Aorta (tissue), 5 donors: ENCODE measurements at regions not wholly inside any gene's neighbourhood (a gene's known extent, or its start where the extent isn't known, plus 50 kb on each side); places are given as distances from the start of the nearest gene placed in this dataset.

Experiments used
- ATAC-seq: fragments of 200-7000 bp; cut with Tn5 transposase; one replicate; pipeline ENCODE4 v1.9.1; 2022; ENCODE audit warnings: moderate library complexity; ENCODE audit not compliant: low FRiP score
- DNase-seq, 2 donors: peaks; one replicate each; pipeline ENCODE4 v3.0.0-alpha.2; 2020
- H3K27ac ChIP-seq, 2 donors: one replicate each; pipeline ENCODE4 v1.5.1; 2013; ENCODE audit warnings: low read length in 2 of 2, mild to moderate bottlenecking in 2 of 2, moderate library complexity in 2 of 2, control low read depth in 1 of 2, inconsistent platforms in 1 of 2, low read depth in 1 of 2
- H3K27me3 ChIP-seq, 2 donors: one replicate each; pipeline ENCODE4 v1.6.1; 2013; ENCODE audit warnings: control low read depth in 1 of 2, low read length in 1 of 2, mild to moderate bottlenecking in 1 of 2, moderate library complexity in 1 of 2; ENCODE audit not compliant: insufficient read depth in 2 of 2, control insufficient read depth in 1 of 2
- H3K36me3 ChIP-seq, 2 donors: one replicate each; pipeline ENCODE4 v1.6.1; 2013; ENCODE audit warnings: control low read depth in 1 of 2, low read length in 1 of 2, mild to moderate bottlenecking in 1 of 2; ENCODE audit not compliant: insufficient read depth in 2 of 2, control insufficient read depth in 1 of 2
- H3K4me1 ChIP-seq, 2 donors: one replicate each; pipeline ENCODE4 v1.6.1; 2013; ENCODE audit warnings: low read length in 2 of 2, control low read depth in 1 of 2, mild to moderate bottlenecking in 1 of 2, moderate library complexity in 1 of 2; ENCODE audit not compliant: insufficient read depth in 2 of 2, control insufficient read depth in 1 of 2
- H3K4me3 ChIP-seq, 2 donors: one replicate each; pipeline ENCODE4 v1.5.1; 2013; ENCODE audit warnings: low read length in 2 of 2, control low read depth in 1 of 2, mild to moderate bottlenecking in 1 of 2
- H3K9me3 ChIP-seq: one replicate; pipeline ENCODE4 v1.6.1; 2013; ENCODE audit warnings: mild to moderate bottlenecking, low read length; ENCODE audit not compliant: control insufficient read depth
- WGBS, 2 donors: extraction: QIAGEN DNeasy Blood & Tissue Kit; methylation state at CpG; one replicate each; pipeline ENCODE4 v1.1.7; 2013; 5-methylcytosine and 5-hydroxymethylcytosine counted together
- intact Hi-C, 2 donors: fragments of 100-400 bp; cut with DNase I; formaldehyde crosslinking; loops; one replicate each; pipeline versions ENCODE4 v1.14.2 to v1.15.0; 2022
- donor health status: healthy with polysubstance abuse.
- donor health status: Bipolar disorder and iron deficiency.
- donor health status: DM: no; HTN: no; CAD: no.
- donor health status: DM: no; HTN: no; CAD: no.
- donor health status: DM: yes; HTN: yes; CAD: no.

DNA sequence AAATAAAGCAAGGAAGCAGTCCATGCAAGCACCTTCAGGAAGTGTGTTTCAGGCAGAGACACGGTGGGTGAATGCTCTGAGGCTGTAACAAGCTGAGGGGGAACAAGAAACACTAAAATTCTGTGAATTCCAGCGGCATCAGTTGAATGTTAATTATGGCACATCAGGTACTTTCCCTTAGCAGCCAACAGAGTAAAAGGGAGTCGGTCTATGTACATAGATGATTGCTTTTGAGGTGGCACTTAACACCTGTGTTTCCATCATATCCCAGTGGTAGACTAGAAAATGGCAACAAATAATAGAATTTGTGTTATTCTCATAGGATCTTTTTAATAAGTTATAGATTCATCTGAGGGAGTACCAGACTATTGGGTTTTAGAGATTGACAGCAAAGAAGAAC is 481.0 kb upstream of the KLF6 start:
- Histone ChIP-seq H3K27me3 (no peaks in the 10 kb centered on the region), H3K27ac (no peak overlapping the region), H3K4me1 (peaks cover 0 to 3% of the 10 kb centered on the region in 2 donors), H3K36me3 (no peaks in the 10 kb centered on the region), H3K4me3 (no peak overlapping the region), H3K9me3 (no peaks in the 10 kb centered on the region)
- DNase-seq, result no peak
- WGBS, 2 donors, result 91 to 94% methylated on average over 3 of the region's 3 CpGs
- ATAC-seq, result no peak
- intact Hi-C loops, result no loop called here

DNA sequence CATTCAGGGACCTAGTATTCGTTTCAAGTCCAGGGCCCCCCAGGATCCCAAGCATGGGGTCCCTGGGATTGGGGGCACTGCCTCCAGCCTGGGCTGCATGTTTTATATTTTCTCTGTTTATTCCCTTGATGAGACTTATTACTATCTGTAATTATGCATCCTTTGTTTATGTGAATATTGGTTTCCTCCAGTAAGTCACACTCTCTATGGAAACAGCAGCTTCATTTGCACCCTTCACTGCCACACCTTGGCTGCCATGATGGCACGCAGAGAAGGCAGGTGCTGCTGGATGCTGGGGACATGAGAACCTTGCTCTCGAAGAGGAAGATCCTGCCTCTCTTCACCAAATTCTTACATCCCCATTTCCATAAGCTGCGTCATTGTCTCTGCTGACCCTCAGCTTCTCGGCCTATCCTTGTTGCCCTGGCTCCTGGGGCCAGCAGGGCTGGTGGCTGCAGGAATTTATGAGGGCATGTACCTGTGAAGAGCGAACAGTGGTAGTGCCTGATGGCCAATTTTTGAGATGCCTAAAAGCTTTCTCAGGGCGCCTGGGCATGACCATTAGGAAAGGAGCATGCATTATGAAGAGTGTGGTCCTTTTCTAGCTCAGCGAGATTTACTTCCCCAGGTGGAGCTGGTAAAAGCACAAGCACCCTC is 479.3 kb upstream of the KLF6 start:
- Histone ChIP-seq H3K4me3 (no peak overlapping the region), H3K9me3 (no peaks in the 10 kb centered on the region), H3K27me3 (no peaks in the 10 kb centered on the region), H3K4me1 (peaks cover 0 to 8% of the 10 kb centered on the region in 2 donors), H3K36me3 (no peaks in the 10 kb centered on the region), H3K27ac (no peak overlapping the region)
- intact Hi-C loops, result no loop called here
- DNase-seq, result no peak
- WGBS, 2 donors, result 89 to 97% methylated on average over 8 of the region's 8 CpGs
- no peak for ATAC-seq

DNA sequence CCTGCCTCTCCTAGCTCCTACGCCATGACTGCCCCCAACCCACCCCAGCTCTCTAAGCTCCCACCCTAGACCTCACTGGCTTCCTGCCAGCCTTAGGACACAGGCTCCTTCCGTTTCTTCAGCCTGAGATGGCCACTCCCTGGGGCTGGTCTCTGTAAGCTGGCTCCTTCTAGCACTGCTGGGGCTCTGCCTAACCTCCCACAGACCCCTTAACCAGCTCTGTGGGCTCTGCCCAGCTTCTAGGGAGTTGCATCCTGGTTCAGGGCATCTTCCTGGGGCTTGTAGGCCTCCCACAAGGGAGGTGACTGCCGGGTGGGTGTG is 478.6 kb upstream of the KLF6 start:
- H3K36me3 ChIP-seq, result no peaks in the 10 kb centered on the region
- no peak overlapping the region for H3K4me3 ChIP-seq
- DNase-seq (no peak), ATAC-seq (peak; percentile 47)
- no peaks in the 10 kb centered on the region for H3K27me3 ChIP-seq
- H3K9me3 ChIP-seq, result no peaks in the 10 kb centered on the region
- 29 to 31% methylated on average over 3 of the region's 3 CpGs for WGBS, 2 donors
- H3K4me1 ChIP-seq, result peaks cover 0 to 8% of the 10 kb centered on the region in 2 donors
- intact Hi-C loops, result no loop called here
- H3K27ac ChIP-seq, result peak overlapping the region in 1 of 2 donors; percentile 38

DNA sequence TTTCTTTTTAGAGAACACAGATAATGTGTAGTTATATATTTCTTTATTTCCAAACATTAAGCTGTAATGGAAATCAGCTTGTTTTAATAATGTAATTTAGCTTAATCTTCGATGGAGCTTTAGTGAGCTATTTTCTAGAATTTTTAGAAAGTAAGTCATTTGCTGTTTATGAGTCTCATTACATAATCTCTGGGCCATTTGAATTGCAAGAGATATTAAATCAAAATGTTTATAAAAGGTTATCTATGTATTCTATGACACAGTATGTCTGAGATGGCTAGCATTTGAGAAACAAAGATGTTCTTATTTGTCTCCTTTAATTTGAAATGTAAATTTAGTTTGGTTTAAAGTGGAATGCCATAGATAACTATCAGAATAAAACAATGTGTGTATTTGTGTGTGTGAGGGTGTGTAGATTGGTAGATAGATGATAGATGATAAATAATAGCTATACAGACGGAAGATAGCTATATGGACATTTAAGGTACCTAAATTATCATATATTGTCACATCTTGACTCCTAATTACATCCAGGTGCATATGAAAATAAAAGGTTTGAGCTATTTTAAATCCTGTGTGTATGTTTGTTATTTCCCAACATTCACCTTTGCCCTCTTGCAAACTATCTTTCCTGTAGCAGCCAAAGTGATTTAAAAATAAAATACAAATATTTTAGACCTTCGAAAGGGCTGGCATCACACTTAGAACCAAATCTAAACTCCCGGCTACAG is 478.0 kb upstream of the KLF6 start:
- Histone ChIP-seq H3K4me3 (no peak overlapping the region), H3K36me3 (no peaks in the 10 kb centered on the region), H3K27ac (no peak overlapping the region), H3K27me3 (no peaks in the 10 kb centered on the region), H3K4me1 (peaks cover 0 to 8% of the 10 kb centered on the region in 2 donors), H3K9me3 (no peaks in the 10 kb centered on the region)
- DNase-seq, result no peak
- no peak for ATAC-seq
- WGBS, 2 donors, result 31 to 35% methylated on average over 4 of the region's 4 CpGs
- intact Hi-C loops, result no loop called here

DNA sequence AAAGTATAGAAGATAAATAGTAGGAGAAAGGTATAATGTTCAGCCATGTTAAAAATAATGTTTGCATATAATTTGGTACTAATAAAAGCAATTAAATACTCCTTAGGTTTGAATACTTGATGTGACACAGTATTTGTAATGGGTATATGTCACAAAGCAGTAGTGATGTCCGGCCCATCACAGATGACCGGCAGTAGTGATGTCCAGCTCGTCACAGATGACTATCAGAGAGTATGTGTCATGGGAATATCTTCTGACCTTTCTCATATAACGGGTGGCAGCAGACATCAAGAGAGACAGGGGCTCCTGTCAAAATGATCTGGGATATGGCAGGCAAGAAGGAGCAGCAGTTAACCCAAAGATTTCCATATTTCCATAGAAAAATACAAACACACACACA is 477.4 kb upstream of the KLF6 start:
- H3K36me3 ChIP-seq, result no peaks in the 10 kb centered on the region
- no peaks in the 10 kb centered on the region for H3K27me3 ChIP-seq
- WGBS, 2 donors, result 93 to 94% methylated on average over 4 of the region's 4 CpGs
- ATAC-seq (no peak), DNase-seq (no peak)
- no peaks in the 10 kb centered on the region for H3K9me3 ChIP-seq
- H3K4me3 ChIP-seq, result no peak overlapping the region
- peaks cover 0 to 8% of the 10 kb centered on the region in 2 donors for H3K4me1 ChIP-seq
- intact Hi-C loops, result no loop called here
- H3K27ac ChIP-seq, result no peak overlapping the region

DNA sequence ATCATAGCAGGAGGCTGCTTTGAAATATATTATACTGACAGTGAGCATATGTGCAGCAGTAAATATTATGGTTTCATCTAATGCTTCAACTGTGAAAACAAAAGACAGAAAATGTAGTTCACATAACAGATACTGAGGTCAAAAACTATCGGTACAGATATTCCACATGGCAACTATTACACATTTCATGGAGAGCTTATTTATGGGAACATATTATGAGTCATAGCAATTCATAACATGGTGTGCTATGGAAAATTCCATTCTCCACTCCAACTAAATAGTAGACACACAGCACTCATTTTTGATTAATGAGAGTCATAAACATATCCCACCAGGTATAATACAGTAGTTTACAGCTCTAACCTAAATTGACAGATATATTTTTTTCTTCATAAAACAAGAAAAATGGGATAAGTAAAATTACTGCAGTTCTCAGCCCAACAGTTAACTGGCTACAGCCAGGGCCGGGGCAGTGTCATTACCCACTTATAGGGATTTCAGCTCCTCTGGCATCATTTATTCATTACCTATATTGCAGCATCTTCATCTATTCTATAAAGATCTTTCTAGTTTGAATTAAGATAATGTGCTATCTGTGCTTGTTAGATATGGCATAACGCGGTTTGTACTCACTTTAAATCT is 475.6 kb upstream of the KLF6 start:
- Histone ChIP-seq H3K36me3 (no peaks in the 10 kb centered on the region), H3K27me3 (no peaks in the 10 kb centered on the region), H3K4me3 (no peak overlapping the region), H3K27ac (peak overlapping the region in 1 of 2 donors; percentile 88), H3K9me3 (no peaks in the 10 kb centered on the region), H3K4me1 (peaks cover 0 to 8% of the 10 kb centered on the region in 2 donors)
- ATAC-seq (peak; percentile 70), DNase-seq (no peak)
- WGBS, 2 donors, result 64 to 67% methylated on average over 4 of the region's 4 CpGs
- intact Hi-C loops, result no loop called here

DNA sequence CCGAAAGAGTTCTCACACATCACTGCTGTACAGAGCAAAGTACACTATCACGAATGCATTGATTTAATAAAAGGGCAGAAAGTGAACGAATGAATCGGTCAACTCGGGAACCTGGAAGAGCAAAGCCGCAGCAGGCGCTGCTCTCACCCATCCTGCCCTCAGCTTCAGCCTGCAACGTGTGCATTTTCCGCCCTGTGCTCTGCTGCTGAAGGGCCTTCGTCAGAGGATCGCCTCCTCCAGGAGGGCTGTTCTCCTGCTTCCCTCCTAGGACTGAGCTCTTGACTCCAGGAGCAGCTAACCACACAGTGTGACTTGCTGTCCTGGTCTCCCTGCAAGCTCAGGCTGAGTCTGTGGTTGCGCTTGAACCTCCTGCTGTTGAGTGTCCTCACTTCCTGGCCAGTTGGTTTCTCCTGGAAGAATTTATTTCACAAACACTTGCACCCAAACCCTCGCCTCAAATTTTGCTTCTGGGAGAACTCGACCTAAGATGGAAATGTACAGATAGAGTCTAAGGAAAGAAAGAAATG is 473.0 kb upstream of the KLF6 start:
- Histone ChIP-seq H3K27me3 (no peaks in the 10 kb centered on the region), H3K4me3 (no peak overlapping the region), H3K4me1 (peaks cover 0 to 8% of the 10 kb centered on the region in 2 donors), H3K36me3 (no peaks in the 10 kb centered on the region), H3K27ac (no peak overlapping the region), H3K9me3 (no peaks in the 10 kb centered on the region)
- WGBS, 2 donors, result 96 to 97% methylated on average over 14 of the region's 14 CpGs
- DNase-seq (no peak), ATAC-seq (no peak)
- intact Hi-C loops, result loop anchor here in 1 of 2 donors (10.0 kb wide), 2 partner anchors 87 to 267 kb away; no protein-coding TSS in a partner anchor

DNA sequence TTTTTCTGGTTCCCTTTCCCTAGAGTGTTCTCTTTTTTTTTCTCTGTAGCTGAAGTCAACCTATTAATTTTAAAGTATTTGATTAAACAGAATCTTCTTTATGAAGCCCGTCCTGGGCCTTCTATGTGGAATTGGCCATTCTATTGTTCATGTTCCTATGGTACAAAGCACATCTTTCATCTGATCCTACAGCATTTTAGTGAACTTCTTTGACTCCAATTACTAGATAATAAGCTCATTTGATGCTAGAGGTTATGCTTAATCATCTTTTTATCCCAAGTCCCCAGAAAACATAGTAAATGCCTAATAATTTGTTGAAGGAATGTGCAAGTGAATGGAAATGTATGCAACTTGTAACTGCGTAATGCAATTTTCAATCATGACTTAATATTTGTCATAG is 472.0 kb upstream of the KLF6 start:
- Histone ChIP-seq H3K27me3 (no peaks in the 10 kb centered on the region), H3K36me3 (no peaks in the 10 kb centered on the region), H3K4me3 (no peak overlapping the region), H3K27ac (no peak overlapping the region), H3K9me3 (no peaks in the 10 kb centered on the region), H3K4me1 (peaks cover 0 to 8% of the 10 kb centered on the region in 2 donors)
- intact Hi-C loops, result loop anchor here in 1 of 2 donors (10.0 kb wide), 2 partner anchors 88 to 268 kb away; no protein-coding TSS in a partner anchor
- ATAC-seq (no peak), DNase-seq (no peak)
- 94 to 97% methylated on average over 2 of the region's 2 CpGs for WGBS, 2 donors
